IMR-90 (cell line): ENCODE measurements at regions not wholly inside any gene's neighbourhood (a gene's known extent, or its start where the extent isn't known, plus 50 kb on each side); places are given as distances from the start of the nearest gene placed in this dataset.

Source experiments
- ATAC-seq: fragments of 200-7000 bp; cut with Tn5 transposase; 2 replicates; pipeline ENCODE4 v1.9.1; 2020; ENCODE audit warnings: low read depth, mild to moderate bottlenecking, moderate library complexity
- BruUV-seq: library from RNA; stranded (reverse); fragments of 400-500 nt; replicated peaks from 2 replicates; lab custom pipeline; 2021; lab: Mats Ljungman, UMichigan
- CTCF ChIA-PET: fragments of 300-600 bp; formaldehyde crosslinking; extraction: SDS; loops from one replicate; lab custom pipeline; 2021; ENCODE audit warnings: antibody characterized with exemption; lab: Yijun Ruan, JAX
- POLR2A ChIA-PET: fragments of 300-600 bp; sonication (Branson Sonifier 250); formaldehyde crosslinking; loops from one replicate; lab custom pipeline; 2022; ENCODE audit warnings: antibody characterized with exemption; ENCODE audit not compliant: unreplicated experiment; lab: Charles Lee
- DNase-seq: peaks from one replicate; pipeline ENCODE4 v3.0.0; 2013
- H2AFZ ChIP-seq: replicated peaks from 2 replicates; pipeline ENCODE3; 2013; ENCODE audit warnings: low read length, mild to moderate bottlenecking; ENCODE audit not compliant: poor library complexity
- H2AK5ac ChIP-seq: 2 replicates; pipeline ENCODE4 v1.6.1; 2013; ENCODE audit warnings: low read depth, low read length, inconsistent platforms
- H2AK9ac ChIP-seq: replicated peaks from 2 replicates; pipeline ENCODE3; 2013; ENCODE audit warnings: mild to moderate bottlenecking, low read depth, low read length, moderate library complexity; ENCODE audit not compliant: poor library complexity
- H2BK120ac ChIP-seq: 2 replicates; pipeline ENCODE4 v1.6.1; 2013; ENCODE audit warnings: low read depth, low read length, inconsistent platforms
- H2BK15ac ChIP-seq: 3 replicates; pipeline ENCODE4 v1.6.1; 2013; ENCODE audit warnings: low read depth, low read length, inconsistent platforms
- H2BK20ac ChIP-seq: 2 replicates; pipeline ENCODE4 v1.6.1; 2013; ENCODE audit warnings: low read depth, mild to moderate bottlenecking, inconsistent platforms, low read length, moderate library complexity
- H2BK5ac ChIP-seq: 2 replicates; pipeline ENCODE4 v1.6.1; 2013; ENCODE audit warnings: mild to moderate bottlenecking, low read depth, low read length, inconsistent platforms; ENCODE audit not compliant: poor library complexity, severe bottlenecking
- H3K14ac ChIP-seq: replicated peaks from 2 replicates; pipeline ENCODE4 v1.6.1; 2013; ENCODE audit warnings: low read depth, low read length, inconsistent platforms
- H3K18ac ChIP-seq: 2 replicates; pipeline ENCODE4 v1.6.1; 2013; ENCODE audit warnings: low read depth, low read length, control low read depth
- H3K23ac ChIP-seq: 2 replicates; pipeline ENCODE4 v1.6.1; 2013; ENCODE audit warnings: low read depth, low read length, inconsistent platforms
- H3K27ac ChIP-seq: 2 replicates; pipeline ENCODE4 v1.5.1; 2013; ENCODE audit warnings: mild to moderate bottlenecking, control low read depth, low read length; ENCODE audit not compliant: insufficient read depth
- H3K27me3 ChIP-seq: 2 replicates; pipeline ENCODE4 v1.6.1; 2013; ENCODE audit warnings: low read length; ENCODE audit not compliant: control insufficient read depth, insufficient read depth
- H3K36me3 ChIP-seq: 2 replicates; pipeline ENCODE4 v1.6.1; 2013; ENCODE audit warnings: low read length, mixed read lengths; ENCODE audit not compliant: control insufficient read depth, insufficient read depth
- H3K4ac ChIP-seq: 2 replicates; pipeline ENCODE4 v1.6.1; 2013; ENCODE audit warnings: low read depth, low read length, inconsistent platforms
- H3K4me1 ChIP-seq: 2 replicates; pipeline ENCODE4 v1.6.1; 2013; ENCODE audit warnings: low read length, mixed read lengths; ENCODE audit not compliant: control insufficient read depth, insufficient read depth
- H3K4me2 ChIP-seq: 2 replicates; pipeline ENCODE4 v1.6.1; 2013; ENCODE audit warnings: low read depth, mild to moderate bottlenecking, control low read depth, low read length, moderate library complexity
- H3K4me3 ChIP-seq: 2 replicates; pipeline ENCODE4 v1.5.1; 2013; ENCODE audit warnings: low read depth, mild to moderate bottlenecking, control low read depth, low read length, moderate library complexity; ENCODE audit not compliant: insufficient read depth
- H3K56ac ChIP-seq: 2 replicates; pipeline ENCODE4 v1.6.1; 2013; ENCODE audit warnings: low read length, inconsistent platforms; ENCODE audit not compliant: insufficient read depth; ENCODE audit errors: extremely low read depth
- H3K79me1 ChIP-seq, 2 experiments: 2 replicates each; pipeline ENCODE4 v1.6.1; 2013; ENCODE audit warnings: low read length in 2 of 2, inconsistent platforms in 1 of 2, low read depth in 1 of 2
- H3K9ac ChIP-seq: 2 replicates; pipeline ENCODE4 v1.6.1; 2013; ENCODE audit warnings: low read depth, low read length, control low read depth
- H3K9me1 ChIP-seq: 2 replicates; pipeline ENCODE4 v1.6.1; 2013; ENCODE audit warnings: low read length, inconsistent platforms; ENCODE audit not compliant: insufficient read depth
- H3K9me3 ChIP-seq: 2 replicates; pipeline ENCODE4 v1.6.1; 2013; ENCODE audit warnings: low read length; ENCODE audit not compliant: control insufficient read depth, insufficient read depth
- H4K20me1 ChIP-seq: 2 replicates; pipeline ENCODE4 v1.6.1; 2013; ENCODE audit warnings: low read length, inconsistent platforms; ENCODE audit not compliant: insufficient read depth
- H4K5ac ChIP-seq: 2 replicates; pipeline ENCODE4 v1.6.1; 2013; ENCODE audit warnings: mild to moderate bottlenecking, low read depth, low read length, control low read depth
- H4K8ac ChIP-seq, 2 experiments: 2 replicates each; pipeline ENCODE4 v1.6.1; 2013; ENCODE audit warnings: low read depth in 2 of 2, low read length in 2 of 2, control low read depth in 1 of 2, inconsistent platforms in 1 of 2
- H4K91ac ChIP-seq: 2 replicates; pipeline ENCODE4 v1.6.1; 2013; ENCODE audit warnings: low read depth, low read length, inconsistent platforms; ENCODE audit not compliant: insufficient read depth
- CEBPB ChIP-seq: IDR thresholded peaks from 2 replicates; pipeline ENCODE4 v1.6.1; 2012; ENCODE audit warnings: low read depth, low read length, improper control_type of control experiment
- CHD1 ChIP-seq: IDR thresholded peaks from 2 replicates; pipeline ENCODE4 v1.6.1; 2012; ENCODE audit warnings: low read depth, low read length, improper control_type of control experiment
- FOS ChIP-seq: fragments of 150-350 bp; IDR thresholded peaks from 2 replicates; pipeline ENCODE4 v1.6.1; 2016; ENCODE audit warnings: low read depth, low read length
- MAFK ChIP-seq: IDR thresholded peaks from 2 replicates; pipeline ENCODE4 v1.6.1; 2012; ENCODE audit warnings: low read depth, low read length, improper control_type of control experiment
- NFE2L2 ChIP-seq: fragments of 150-350 bp; IDR thresholded peaks from 2 replicates; pipeline ENCODE4 v1.6.1; 2016; ENCODE audit warnings: low read depth, mild to moderate bottlenecking, low read length
- POLR2A ChIP-seq: IDR thresholded peaks from 2 replicates; pipeline ENCODE4 v1.6.1; 2012; ENCODE audit warnings: mild to moderate bottlenecking, low read depth, low read length
- RCOR1 ChIP-seq: IDR thresholded peaks from 2 replicates; pipeline ENCODE4 v1.6.1; 2012; ENCODE audit warnings: mild to moderate bottlenecking, low read length, improper control_type of control experiment; ENCODE audit not compliant: insufficient replicate concordance
- RFX5 ChIP-seq: IDR thresholded peaks from 2 replicates; pipeline ENCODE4 v1.8.0; 2012; ENCODE audit warnings: low read depth, mild to moderate bottlenecking, low read length, moderate library complexity
- SMC3 ChIP-seq: fragments of 150-350 bp; IDR thresholded peaks from 2 replicates; pipeline ENCODE4 v1.6.1; 2016; ENCODE audit warnings: low read depth, mild to moderate bottlenecking, antibody characterized with exemption, low read length, moderate library complexity
- dilution Hi-C: fragments of 300-500 bp; cut with HindIII; formaldehyde crosslinking; loops from one replicate; pipeline ENCODE4 v1.14.3; 2018; ENCODE audit warnings: low sequenced_read_pairs; ENCODE audit not compliant: unreplicated experiment
- in situ Hi-C: fragments of 300-500 bp; cut with MboI; formaldehyde crosslinking; loops from 3 replicates; pipeline ENCODE4 v1.14.3; 2019; ENCODE audit warnings: low sequenced_read_pairs, inconsistent platforms, mixed read lengths
- intact Hi-C: fragments of 100-400 bp; cut with micrococcal nuclease; formaldehyde crosslinking; loops from 2 replicates; pipeline ENCODE4 v1.10.0; 2022
- TF ChIP-seq, protein P1 (sequence below): fragments of 150-350 bp; IDR thresholded peaks from 2 replicates; pipeline ENCODE4 v1.6.1; 2016; ENCODE audit warnings: low read depth, mild to moderate bottlenecking, low read length, moderate library complexity, borderline replicate concordance
- TF ChIP-seq, protein P2 (sequence below): conservative IDR thresholded peaks from 2 replicates; pipeline ENCODE4 v1.5.1; 2012; ENCODE audit warnings: mild to moderate bottlenecking, low read depth, low read length, improper control_type of control experiment
- TF ChIP-seq, protein P3 (sequence below): fragments of 150-350 bp; IDR thresholded peaks from 2 replicates; pipeline ENCODE4 v1.6.1; 2017; ENCODE audit warnings: mild to moderate bottlenecking, antibody characterized with exemption, low read length, low read depth

DNA sequence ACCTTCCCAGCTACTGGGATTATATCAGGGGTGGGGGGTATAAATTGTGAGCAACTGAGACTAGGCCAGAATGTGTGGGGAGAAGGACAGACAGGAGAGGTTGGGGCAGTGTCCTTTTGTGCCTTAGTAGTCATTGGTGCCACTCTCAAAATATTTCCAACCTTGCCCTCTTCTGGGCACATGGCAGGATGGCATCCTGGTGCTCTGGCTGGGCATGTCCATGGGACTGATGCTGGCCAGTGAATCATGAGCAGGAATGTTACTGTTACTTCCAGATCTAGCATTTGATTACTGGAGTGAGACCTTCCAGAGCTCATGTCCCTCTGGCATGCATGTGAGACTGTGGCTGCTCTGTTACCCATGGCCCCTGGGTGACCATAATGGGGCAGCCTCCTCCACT is 151.2 kb downstream of the MATN1 start:
- Histone ChIP-seq H3K14ac (no peak overlapping the region), H4K8ac (no peak overlapping the region), H2AK9ac (no peak overlapping the region), H2BK15ac (no peak overlapping the region), H3K4me2 (no peak overlapping the region), H3K9me3 (no peaks in the 10 kb centered on the region), H3K4me3 (no peak overlapping the region), H2BK120ac (no peak overlapping the region), H4K20me1 (no peaks in the 10 kb centered on the region), H2BK5ac (no peak overlapping the region), H3K27me3 (no peaks in the 10 kb centered on the region), H2BK20ac (no peak overlapping the region), H4K91ac (no peak overlapping the region), H3K18ac (no peak overlapping the region), H2AK5ac (no peak overlapping the region), H3K9me1 (no peaks in the 10 kb centered on the region), H3K79me1 (no peaks in the 10 kb centered on the region), H2AFZ (no peak overlapping the region), H3K9ac (no peak overlapping the region), H3K4me1 (no peaks in the 10 kb centered on the region), H3K56ac (no peak overlapping the region), H4K5ac (no peak overlapping the region), H3K36me3 (no peaks in the 10 kb centered on the region), H3K23ac (no peak overlapping the region), H3K27ac (no peak overlapping the region), H3K4ac (no peak overlapping the region)
- no peak for DNase-seq
- CTCF ChIA-PET, result no interaction called here
- in situ Hi-C loops, result no loop called here
- TF ChIP-seq CHD1, result no peak
- no peak for TF ChIP-seq NFE2L2
- TF ChIP-seq, protein P1, sequence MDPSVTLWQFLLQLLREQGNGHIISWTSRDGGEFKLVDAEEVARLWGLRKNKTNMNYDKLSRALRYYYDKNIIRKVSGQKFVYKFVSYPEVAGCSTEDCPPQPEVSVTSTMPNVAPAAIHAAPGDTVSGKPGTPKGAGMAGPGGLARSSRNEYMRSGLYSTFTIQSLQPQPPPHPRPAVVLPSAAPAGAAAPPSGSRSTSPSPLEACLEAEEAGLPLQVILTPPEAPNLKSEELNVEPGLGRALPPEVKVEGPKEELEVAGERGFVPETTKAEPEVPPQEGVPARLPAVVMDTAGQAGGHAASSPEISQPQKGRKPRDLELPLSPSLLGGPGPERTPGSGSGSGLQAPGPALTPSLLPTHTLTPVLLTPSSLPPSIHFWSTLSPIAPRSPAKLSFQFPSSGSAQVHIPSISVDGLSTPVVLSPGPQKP, result no peak
- TF ChIP-seq POLR2A, result no peak
- TF ChIP-seq, protein P2, sequence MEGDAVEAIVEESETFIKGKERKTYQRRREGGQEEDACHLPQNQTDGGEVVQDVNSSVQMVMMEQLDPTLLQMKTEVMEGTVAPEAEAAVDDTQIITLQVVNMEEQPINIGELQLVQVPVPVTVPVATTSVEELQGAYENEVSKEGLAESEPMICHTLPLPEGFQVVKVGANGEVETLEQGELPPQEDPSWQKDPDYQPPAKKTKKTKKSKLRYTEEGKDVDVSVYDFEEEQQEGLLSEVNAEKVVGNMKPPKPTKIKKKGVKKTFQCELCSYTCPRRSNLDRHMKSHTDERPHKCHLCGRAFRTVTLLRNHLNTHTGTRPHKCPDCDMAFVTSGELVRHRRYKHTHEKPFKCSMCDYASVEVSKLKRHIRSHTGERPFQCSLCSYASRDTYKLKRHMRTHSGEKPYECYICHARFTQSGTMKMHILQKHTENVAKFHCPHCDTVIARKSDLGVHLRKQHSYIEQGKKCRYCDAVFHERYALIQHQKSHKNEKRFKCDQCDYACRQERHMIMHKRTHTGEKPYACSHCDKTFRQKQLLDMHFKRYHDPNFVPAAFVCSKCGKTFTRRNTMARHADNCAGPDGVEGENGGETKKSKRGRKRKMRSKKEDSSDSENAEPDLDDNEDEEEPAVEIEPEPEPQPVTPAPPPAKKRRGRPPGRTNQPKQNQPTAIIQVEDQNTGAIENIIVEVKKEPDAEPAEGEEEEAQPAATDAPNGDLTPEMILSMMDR, result no peak
- TF ChIP-seq RFX5, result no peak
- TF ChIP-seq FOS, result no peak
- no peak for TF ChIP-seq RCOR1
- no peak for TF ChIP-seq MAFK
- TF ChIP-seq SMC3, result no peak
- TF ChIP-seq, protein P3, sequence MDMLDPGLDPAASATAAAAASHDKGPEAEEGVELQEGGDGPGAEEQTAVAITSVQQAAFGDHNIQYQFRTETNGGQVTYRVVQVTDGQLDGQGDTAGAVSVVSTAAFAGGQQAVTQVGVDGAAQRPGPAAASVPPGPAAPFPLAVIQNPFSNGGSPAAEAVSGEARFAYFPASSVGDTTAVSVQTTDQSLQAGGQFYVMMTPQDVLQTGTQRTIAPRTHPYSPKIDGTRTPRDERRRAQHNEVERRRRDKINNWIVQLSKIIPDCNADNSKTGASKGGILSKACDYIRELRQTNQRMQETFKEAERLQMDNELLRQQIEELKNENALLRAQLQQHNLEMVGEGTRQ, result no peak
- TF ChIP-seq CEBPB, result no peak
- ATAC-seq, result no peak
- BruUV-seq, result no TSS peak
- intact Hi-C loops, result no loop called here
- dilution Hi-C loops, result no loop called here
- POLR2A ChIA-PET, result no interaction called here
